Lower leg skin (tissue), 3 donors: ENCODE measurements at regions not wholly inside any gene's neighbourhood (a gene's known extent, or its start where the extent isn't known, plus 50 kb on each side); places are given as distances from the start of the nearest gene placed in this dataset.

Experiments used
- POLR2A ChIP-seq, 2 donors: fragments of 450-650 bp; IDR thresholded peaks; one replicate each; pipeline ENCODE4 v1.6.1; 2016 to 2017; ENCODE audit warnings: antibody characterized with exemption in 2 of 2, mild to moderate bottlenecking in 1 of 2, moderate library complexity in 1 of 2
- TF ChIP-seq, protein P1 (sequence below), 3 donors: fragments of 450-650 bp; IDR thresholded peaks; one replicate each; pipeline ENCODE4 v1.5.1; 2016; ENCODE audit warnings: antibody characterized with exemption in 3 of 3, mild to moderate bottlenecking in 3 of 3, moderate library complexity in 2 of 3

DNA sequence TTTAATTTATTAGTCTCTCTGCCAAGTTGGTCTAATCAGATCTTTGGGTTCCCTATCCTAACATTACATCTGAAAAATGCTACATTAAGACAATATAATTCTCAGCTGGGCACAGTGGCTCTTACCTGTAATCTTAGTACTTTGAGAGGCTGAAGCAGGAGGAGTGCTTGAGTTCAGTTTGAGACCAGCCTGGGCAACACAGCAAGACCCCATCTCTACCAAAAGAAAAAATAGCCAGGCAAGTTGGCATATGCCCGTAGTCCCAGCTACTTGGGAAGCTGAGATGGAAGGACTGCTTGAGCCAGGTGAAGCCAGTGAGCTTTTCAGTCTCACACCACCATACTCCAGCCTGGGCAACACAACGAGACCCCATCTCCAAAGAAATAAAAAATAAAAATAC, 95.0 kb downstream of the KLF12 start:
- TF ChIP-seq, protein P1, sequence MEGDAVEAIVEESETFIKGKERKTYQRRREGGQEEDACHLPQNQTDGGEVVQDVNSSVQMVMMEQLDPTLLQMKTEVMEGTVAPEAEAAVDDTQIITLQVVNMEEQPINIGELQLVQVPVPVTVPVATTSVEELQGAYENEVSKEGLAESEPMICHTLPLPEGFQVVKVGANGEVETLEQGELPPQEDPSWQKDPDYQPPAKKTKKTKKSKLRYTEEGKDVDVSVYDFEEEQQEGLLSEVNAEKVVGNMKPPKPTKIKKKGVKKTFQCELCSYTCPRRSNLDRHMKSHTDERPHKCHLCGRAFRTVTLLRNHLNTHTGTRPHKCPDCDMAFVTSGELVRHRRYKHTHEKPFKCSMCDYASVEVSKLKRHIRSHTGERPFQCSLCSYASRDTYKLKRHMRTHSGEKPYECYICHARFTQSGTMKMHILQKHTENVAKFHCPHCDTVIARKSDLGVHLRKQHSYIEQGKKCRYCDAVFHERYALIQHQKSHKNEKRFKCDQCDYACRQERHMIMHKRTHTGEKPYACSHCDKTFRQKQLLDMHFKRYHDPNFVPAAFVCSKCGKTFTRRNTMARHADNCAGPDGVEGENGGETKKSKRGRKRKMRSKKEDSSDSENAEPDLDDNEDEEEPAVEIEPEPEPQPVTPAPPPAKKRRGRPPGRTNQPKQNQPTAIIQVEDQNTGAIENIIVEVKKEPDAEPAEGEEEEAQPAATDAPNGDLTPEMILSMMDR (IDR thresholded peaks at IDR 0.05), result no peak
- TF ChIP-seq POLR2A (IDR thresholded peaks at IDR 0.05), result no peak
